Pons (tissue), 1 donor: ENCODE measurements at regions not wholly inside any gene's neighbourhood (a gene's known extent, or its start where the extent isn't known, plus 50 kb on each side); places are given as distances from the start of the nearest gene placed in this dataset.
"Not testable (repeated sequence)": the region's sequence is repeated elsewhere in the genome, so short reads cannot be mapped to it uniquely, and the experiment has no call there.

Experiments
- DNase-seq: peaks from one replicate; pipeline ENCODE4 v3.0.0-alpha.2; 2016; ENCODE audit warnings: low spot score

- no peak for DNase-seq
These were observed 93.2 kb upstream of the ZNF438 start for GRCh38 chr10:31124852-31125251.

- DNase-seq = no peak
These were observed 94.1 kb upstream of the ZNF438 start for GRCh38 chr10:31125789-31126188.

GRCh38 chr10:31126593-31126992 is 94.9 kb upstream of the ZNF438 start:
- DNase-seq = no peak

- no peak for DNase-seq
These were observed 96.9 kb upstream of the ZNF438 start for GRCh38 chr10:31128536-31128935.

- DNase-seq = no peak
These were observed 97.6 kb upstream of the ZNF438 start for GRCh38 chr10:31129271-31129670.

- no peak for DNase-seq
These were observed 98.3 kb upstream of the ZNF438 start for GRCh38 chr10:31129880-31130405.

GRCh38 chr10:31130406-31130805 is 98.7 kb upstream of the ZNF438 start:
- no peak for DNase-seq

- DNase-seq = no peak
These were observed 99.6 kb upstream of the ZNF438 start for GRCh38 chr10:31131251-31131650.

GRCh38 chr10:31132681-31133244 is 101.1 kb upstream of the ZNF438 start:
- DNase-seq = no peak

- peak; percentile 47 for DNase-seq
These were observed 101.7 kb upstream of the ZNF438 start for GRCh38 chr10:31133251-31133791.

GRCh38 chr10:31133792-31134310 is 102.2 kb upstream of the ZNF438 start:
- peak; percentile 85 for DNase-seq

- peak; percentile 59 for DNase-seq
These were observed 102.8 kb upstream of the ZNF438 start for GRCh38 chr10:31134311-31134952.

- DNase-seq = no peak
These were observed 103.5 kb upstream of the ZNF438 start for GRCh38 chr10:31135171-31135570.

- DNase-seq = not testable (repeated sequence)
These were observed 104.1 kb upstream of the ZNF438 start for GRCh38 chr10:31135791-31136190.

- DNase-seq = no peak
These were observed 104.7 kb upstream of the ZNF438 start for GRCh38 chr10:31136386-31136785.

- no peak for DNase-seq
These were observed 105.5 kb upstream of the ZNF438 start for GRCh38 chr10:31136930-31137885.

GRCh38 chr10:31138026-31138553 is 106.4 kb upstream of the ZNF438 start:
- no peak for DNase-seq

- no peak for DNase-seq
These were observed 107.8 kb upstream of the ZNF438 start for GRCh38 chr10:31139497-31139896.

- DNase-seq = no peak
These were observed 109.1 kb upstream of the ZNF438 start for GRCh38 chr10:31140716-31141115.

GRCh38 chr10:31142026-31142425 is 110.4 kb upstream of the ZNF438 start:
- no peak for DNase-seq

GRCh38 chr10:31143331-31143935 is 111.8 kb upstream of the ZNF438 start:
- DNase-seq = peak; percentile 76
